Mesenchymal stem cell (in vitro differentiated cells and primary cell): ENCODE measurements at regions not wholly inside any gene's neighbourhood (a gene's known extent, or its start where the extent isn't known, plus 50 kb on each side); places are given as distances from the start of the nearest gene placed in this dataset.

Experiments used
- DNase-seq: peaks from one replicate; pipeline ENCODE4 v3.0.0-alpha.2; 2013
- H2AFZ ChIP-seq: one replicate; pipeline ENCODE4 v1.6.1; 2013; ENCODE audit warnings: low read depth, mild to moderate bottlenecking, control low read depth, inconsistent platforms, low read length, moderate library complexity
- H2AK5ac ChIP-seq: 2 replicates; pipeline ENCODE4 v1.6.1; 2013; ENCODE audit warnings: low read length, moderate library complexity, mild to moderate bottlenecking, inconsistent platforms; ENCODE audit not compliant: severe bottlenecking
- H2BK120ac ChIP-seq: one replicate; pipeline ENCODE4 v1.6.1; 2013; ENCODE audit warnings: low read depth, mild to moderate bottlenecking, inconsistent platforms, low read length, moderate library complexity
- H2BK12ac ChIP-seq, 2 experiments: one replicate each; pipeline ENCODE4 v1.6.1; 2013; ENCODE audit warnings: inconsistent platforms in 2 of 2, low read length in 2 of 2, mild to moderate bottlenecking in 2 of 2, moderate library complexity in 2 of 2, control low read depth in 1 of 2
- H2BK15ac ChIP-seq: one replicate; pipeline ENCODE4 v1.6.1; 2013; ENCODE audit warnings: mild to moderate bottlenecking, low read depth, inconsistent platforms; ENCODE audit not compliant: poor library complexity, severe bottlenecking
- H2BK5ac ChIP-seq: 2 replicates; pipeline ENCODE4 v1.6.1; 2013; ENCODE audit warnings: low read depth, mild to moderate bottlenecking, low read length, control low read depth, inconsistent platforms; ENCODE audit not compliant: poor library complexity, severe bottlenecking
- H3K14ac ChIP-seq, 2 experiments: one replicate each; pipeline ENCODE4 v1.6.1; 2013; ENCODE audit warnings: inconsistent platforms in 2 of 2, low read length in 2 of 2, control low read depth in 1 of 2, mild to moderate bottlenecking in 1 of 2, moderate library complexity in 1 of 2
- H3K18ac ChIP-seq, 2 experiments: one replicate each; pipeline ENCODE4 v1.6.1; 2013; ENCODE audit warnings: inconsistent platforms in 2 of 2, low read length in 2 of 2, control low read depth in 1 of 2, low read depth in 1 of 2, mild to moderate bottlenecking in 1 of 2
- H3K23ac ChIP-seq, 2 experiments: one replicate each; pipeline ENCODE4 v1.6.1; 2013; ENCODE audit warnings: inconsistent platforms in 2 of 2, low read length in 2 of 2, mild to moderate bottlenecking in 2 of 2, moderate library complexity in 2 of 2, control low read depth in 1 of 2
- H3K27ac ChIP-seq: 2 replicates; pipeline ENCODE4 v1.5.1; 2013; ENCODE audit warnings: mild to moderate bottlenecking, moderate library complexity, low read length, control low read depth, inconsistent platforms; ENCODE audit not compliant: poor library complexity, severe bottlenecking
- H3K27me3 ChIP-seq, 2 experiments: 2 replicates each; pipeline versions ENCODE4 v1.6.1 to v1.7.0; 2013; ENCODE audit warnings: low read length in 2 of 2, mild to moderate bottlenecking in 2 of 2, moderate library complexity in 2 of 2, control low read depth in 1 of 2, inconsistent platforms in 1 of 2; ENCODE audit not compliant: control insufficient read depth in 1 of 2, insufficient read depth in 1 of 2
- H3K36me3 ChIP-seq, 2 experiments: 2 replicates each; pipeline versions ENCODE4 v1.6.1 to v1.7.0; 2013; ENCODE audit warnings: low read length in 2 of 2, control low read depth in 1 of 2, inconsistent platforms in 1 of 2, low read depth in 1 of 2, mild to moderate bottlenecking in 1 of 2; ENCODE audit not compliant: insufficient read depth in 2 of 2, control insufficient read depth in 1 of 2
- H3K4ac ChIP-seq, 2 experiments: one replicate each; pipeline ENCODE4 v1.6.1; 2013; ENCODE audit warnings: inconsistent platforms in 2 of 2, low read length in 2 of 2, mild to moderate bottlenecking in 2 of 2, moderate library complexity in 2 of 2, control low read depth in 1 of 2, low read depth in 1 of 2
- H3K4me1 ChIP-seq: 2 replicates; pipeline ENCODE4 v1.6.1; 2013; ENCODE audit warnings: low read depth, low read length, control low read depth; ENCODE audit not compliant: control insufficient read depth, insufficient read depth
- H3K4me2 ChIP-seq: 2 replicates; pipeline ENCODE4 v1.6.1; 2013; ENCODE audit warnings: low read length, mild to moderate bottlenecking, inconsistent platforms; ENCODE audit not compliant: poor library complexity, severe bottlenecking
- H3K4me3 ChIP-seq, 2 experiments: 2 replicates each; pipeline versions ENCODE4 v1.5.1 to v1.7.0; 2013; ENCODE audit warnings: low read length in 2 of 2, mild to moderate bottlenecking in 2 of 2, control low read depth in 1 of 2, low read depth in 1 of 2; ENCODE audit not compliant: insufficient read depth in 1 of 2
- H3K79me1 ChIP-seq: replicated peaks from 2 replicates; pipeline ENCODE4 v1.6.1; 2013; ENCODE audit warnings: mild to moderate bottlenecking, control low read depth, low read length, inconsistent platforms; ENCODE audit not compliant: poor library complexity, severe bottlenecking
- H3K9ac ChIP-seq: 2 replicates; pipeline ENCODE4 v1.7.0; 2013; ENCODE audit warnings: mild to moderate bottlenecking, low read length, moderate library complexity
- H3K9me3 ChIP-seq: 2 replicates; pipeline ENCODE4 v1.7.0; 2013; ENCODE audit warnings: mild to moderate bottlenecking, low read length; ENCODE audit not compliant: control insufficient read depth
- H4K8ac ChIP-seq: one replicate; pipeline ENCODE4 v1.6.1; 2013; ENCODE audit warnings: inconsistent platforms, mild to moderate bottlenecking, low read length, moderate library complexity
- H4K91ac ChIP-seq: one replicate; pipeline ENCODE4 v1.6.1; 2013; ENCODE audit warnings: mild to moderate bottlenecking, low read length, inconsistent platforms
- whole genome bisulfite sequencing: methylation state at CpG from one replicate; pipeline ENCODE4 v1.1.7; 2013; ENCODE audit warnings: mixed read lengths; 5-methylcytosine and 5-hydroxymethylcytosine counted together

DNA sequence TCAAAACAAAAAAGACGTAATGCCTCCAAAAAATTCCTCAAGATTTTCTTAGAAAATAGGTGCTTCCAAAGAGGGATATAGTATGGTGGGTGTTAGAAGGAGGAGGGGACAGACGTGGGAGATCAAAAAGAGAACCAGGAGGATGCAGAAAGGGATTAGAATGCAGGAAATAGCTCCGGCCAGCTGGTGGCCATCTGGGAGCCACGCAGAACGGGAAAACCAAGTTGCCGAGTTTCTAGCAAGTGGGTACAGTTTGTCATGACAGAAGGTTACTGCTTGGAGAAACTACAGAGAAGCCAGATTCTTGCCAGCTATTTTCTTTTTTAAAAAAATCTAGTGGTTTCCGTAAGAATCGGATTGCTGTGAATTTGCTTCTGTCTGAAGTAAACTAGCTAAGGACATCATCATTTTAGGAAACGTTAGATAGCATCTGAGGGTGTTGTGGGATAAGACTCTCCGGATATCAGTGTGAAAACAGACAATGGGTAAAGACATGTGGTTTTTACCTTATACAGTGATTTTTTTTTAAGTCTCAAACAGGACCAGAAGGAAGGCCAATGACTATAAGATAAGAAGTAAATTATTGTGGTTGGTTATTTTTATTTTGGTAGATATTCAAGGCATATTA is 104.9 kb downstream of the HSPH1 start:
- Histone ChIP-seq H2BK15ac (no peak overlapping the region), H2BK5ac (no peak overlapping the region), H3K23ac (no peak overlapping the region), H3K4me1 (peaks cover 2% of the 10 kb centered on the region), H2AK5ac (no peak overlapping the region), H3K14ac (no peak overlapping the region), H3K4ac (no peak overlapping the region), H3K27ac (no peak overlapping the region), H3K4me2 (no peak overlapping the region), H3K27me3 (peaks cover 0 to 9% of the 10 kb centered on the region in 2 experiments), H2BK12ac (no peak overlapping the region), H2BK120ac (no peak overlapping the region), H3K4me3 (no peak overlapping the region), H4K8ac (no peak overlapping the region), H2AFZ (no peak overlapping the region), H4K91ac (no peak overlapping the region), H3K36me3 (no peaks in the 10 kb centered on the region), H3K18ac (no peak overlapping the region), H3K79me1 (no peaks in the 10 kb centered on the region), H3K9me3 (no peaks in the 10 kb centered on the region), H3K9ac (peak overlapping the region; percentile 29)
- WGBS: 43% methylated on average over 9 of the region's 10 CpGs
- peak; percentile 29 for DNase-seq

DNA sequence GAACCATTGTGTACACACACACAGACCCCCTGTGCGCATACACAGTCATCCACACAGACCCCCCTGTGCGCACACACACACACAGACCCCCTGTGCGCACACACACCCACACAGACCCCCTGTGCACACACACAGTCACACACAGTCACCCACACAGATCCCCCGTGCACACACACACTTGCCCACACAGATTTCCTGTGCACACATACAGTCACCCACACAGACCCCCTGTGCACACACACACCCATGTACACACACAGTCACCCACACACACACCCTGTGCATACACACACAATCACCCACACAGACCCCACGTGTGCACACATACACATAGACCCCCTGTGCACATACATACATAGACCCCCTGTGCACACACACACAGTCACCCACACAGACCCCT is 106.1 kb downstream of the HSPH1 start:
- peaks cover 4% of the 10 kb centered on the region for H3K4me1 ChIP-seq
- peaks cover 0 to 9% of the 10 kb centered on the region in 2 experiments for H3K27me3 ChIP-seq
- no peak overlapping the region for H2AK5ac ChIP-seq
- no peak overlapping the region for H4K91ac ChIP-seq
- H3K9ac ChIP-seq: no peak overlapping the region
- H3K9me3 ChIP-seq: no peaks in the 10 kb centered on the region
- no peak overlapping the region for H2AFZ ChIP-seq
- DNase-seq: no peak
- H3K36me3 ChIP-seq: no peaks in the 10 kb centered on the region
- H3K4ac ChIP-seq: no peak overlapping the region
- no peak overlapping the region for H3K4me3 ChIP-seq
- H3K27ac ChIP-seq: no peak overlapping the region
- no peak overlapping the region for H2BK15ac ChIP-seq
- no peak overlapping the region for H2BK5ac ChIP-seq
- H2BK12ac ChIP-seq: no peak overlapping the region
- H2BK120ac ChIP-seq: no peak overlapping the region
- 77% methylated on average over 5 of the region's 5 CpGs for WGBS
- H3K23ac ChIP-seq: no peak overlapping the region
- H4K8ac ChIP-seq: no peak overlapping the region
- H3K14ac ChIP-seq: no peak overlapping the region
- no peaks in the 10 kb centered on the region for H3K79me1 ChIP-seq
- H3K4me2 ChIP-seq: no peak overlapping the region
- H3K18ac ChIP-seq: no peak overlapping the region

DNA sequence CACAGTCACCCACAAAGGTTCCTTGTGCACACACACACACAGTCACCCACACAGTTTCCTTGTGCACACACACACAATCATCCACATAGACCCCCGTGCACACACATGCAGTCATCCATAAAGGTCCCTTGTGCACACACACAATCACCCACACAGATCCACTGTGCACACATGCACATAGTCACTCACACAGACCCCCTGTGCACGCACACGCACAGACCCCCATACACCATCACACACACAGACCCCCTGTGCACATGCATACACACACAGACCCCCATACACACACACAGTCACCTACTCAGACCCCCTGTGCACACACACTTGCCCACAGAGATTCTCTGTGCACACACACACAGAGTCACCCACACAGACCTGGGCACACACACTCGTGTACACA is 107.1 kb downstream of the HSPH1 start:
- Histone ChIP-seq H3K4me1 (peaks cover 4% of the 10 kb centered on the region), H3K9ac (no peak overlapping the region), H4K91ac (peak overlapping the region; percentile 18), H3K23ac (no peak overlapping the region), H4K8ac (no peak overlapping the region), H3K27me3 (peaks cover 0 to 9% of the 10 kb centered on the region in 2 experiments), H3K4me2 (no peak overlapping the region), H3K9me3 (no peaks in the 10 kb centered on the region), H3K79me1 (no peaks in the 10 kb centered on the region), H2AFZ (no peak overlapping the region), H2BK12ac (no peak overlapping the region), H3K27ac (no peak overlapping the region), H3K4ac (no peak overlapping the region), H3K36me3 (no peaks in the 10 kb centered on the region), H2BK120ac (no peak overlapping the region), H2AK5ac (no peak overlapping the region), H3K14ac (peak overlapping the region in 1 of 2 experiments; percentile 44), H2BK5ac (no peak overlapping the region), H3K4me3 (no peak overlapping the region), H2BK15ac (no peak overlapping the region), H3K18ac (no peak overlapping the region)
- no peak for DNase-seq
- WGBS: 97% methylated on average over 4 of the region's 4 CpGs

DNA sequence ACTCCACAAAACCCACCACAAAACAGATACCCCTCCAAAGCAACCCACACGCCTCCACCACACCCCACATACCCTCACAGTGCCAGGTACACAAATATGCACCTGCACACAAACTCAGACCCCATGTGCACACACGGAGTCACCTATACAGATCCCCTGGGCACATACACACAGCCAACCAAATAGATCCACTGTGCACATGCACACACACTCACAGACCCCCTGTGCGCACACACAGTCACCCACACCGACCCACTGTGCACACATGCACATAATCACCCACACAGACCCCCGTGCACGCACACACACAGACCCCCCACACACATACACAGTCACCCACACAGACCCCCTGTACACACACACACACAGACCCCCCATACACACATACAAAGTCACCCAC is 107.8 kb downstream of the HSPH1 start:
- no peak overlapping the region for H2AK5ac ChIP-seq
- no peak for DNase-seq
- H2BK12ac ChIP-seq: no peak overlapping the region
- H2BK15ac ChIP-seq: no peak overlapping the region
- peak overlapping the region in 1 of 2 experiments; percentile 63 for H3K14ac ChIP-seq
- no peak overlapping the region for H3K9ac ChIP-seq
- no peaks in the 10 kb centered on the region for H3K9me3 ChIP-seq
- WGBS: 92% methylated on average over 6 of the region's 6 CpGs
- H3K36me3 ChIP-seq: no peaks in the 10 kb centered on the region
- H3K27me3 ChIP-seq: peaks cover 0 to 9% of the 10 kb centered on the region in 2 experiments
- no peaks in the 10 kb centered on the region for H3K79me1 ChIP-seq
- H3K4ac ChIP-seq: no peak overlapping the region
- no peak overlapping the region for H4K8ac ChIP-seq
- H3K4me1 ChIP-seq: peaks cover 4% of the 10 kb centered on the region
- no peak overlapping the region for H2BK120ac ChIP-seq
- no peak overlapping the region for H3K4me2 ChIP-seq
- H2BK5ac ChIP-seq: no peak overlapping the region
- peak overlapping the region in 1 of 2 experiments; percentile 2 for H3K18ac ChIP-seq
- no peak overlapping the region for H3K27ac ChIP-seq
- H2AFZ ChIP-seq: no peak overlapping the region
- H3K23ac ChIP-seq: no peak overlapping the region
- H4K91ac ChIP-seq: no peak overlapping the region
- no peak overlapping the region for H3K4me3 ChIP-seq
